ENCODE measurements at regions not wholly inside any gene's neighbourhood (a gene's known extent, or its start where the extent isn't known, plus 50 kb on each side); places are given as distances from the start of the nearest gene placed in this dataset.

DNA sequence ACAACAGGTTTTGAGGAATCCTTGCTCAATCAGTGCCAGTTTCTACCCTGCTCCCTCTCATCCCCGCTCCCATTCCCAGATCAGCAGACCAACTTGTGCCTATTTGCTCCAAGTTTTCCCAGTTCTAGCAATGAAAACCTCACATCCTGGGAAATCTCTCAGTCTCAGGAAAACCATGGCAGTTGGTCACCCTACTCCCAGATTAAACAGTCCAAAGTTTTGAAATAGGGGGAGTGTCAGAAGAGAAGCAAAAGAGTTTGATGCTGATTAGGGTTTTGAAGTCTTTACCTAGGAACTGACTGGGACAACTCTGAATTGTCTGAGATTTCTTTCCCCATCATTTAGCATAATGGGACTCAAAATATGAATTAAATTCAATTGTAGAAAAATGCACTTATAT is 95.8 kb upstream of the ARID2 start:
- Histone ChIP-seq H3K4me2 (ENCODE audit: low read length) (no peak overlapping the region), H2AFZ (ENCODE audit: low read depth, low read length) (no peak overlapping the region), H3F3A (ENCODE audit: insufficient read depth, low read length, poor library complexity, severe bottlenecking) (no peaks in the 10 kb centered on the region), H3K4me3 (ENCODE audit: low read length) (no peak overlapping the region), H3K9ac (ENCODE audit: low read length) (no peak overlapping the region), H3K27me3 (ENCODE audit: insufficient read depth, low read depth, low read length) (no peaks in the 10 kb centered on the region), H3K36me3 (ENCODE audit: insufficient read depth, low read length) (no peaks in the 10 kb centered on the region), H3K9me3 (ENCODE audit: low read length) (no peaks in the 10 kb centered on the region), H3K9me2 (ENCODE audit: insufficient read depth, low read length) (no peaks in the 10 kb centered on the region), H4K20me1 (ENCODE audit: insufficient read depth) (no peaks in the 10 kb centered on the region), H3K27ac (ENCODE audit: low read length) (no peak overlapping the region), H3K79me2 (replicated peaks; ENCODE audit: insufficient read depth, low read length) (no peaks in the 10 kb centered on the region)
- no peak for TF ChIP-seq REST (IDR thresholded peaks at IDR 0.05; ENCODE audit: borderline replicate concordance)
- TF ChIP-seq EP300 (conservative IDR thresholded peaks at IDR 0.05; ENCODE audit: poor library complexity, severe bottlenecking): no peak
- no peak for TF ChIP-seq POLR2AphosphoS5 (IDR thresholded peaks at IDR 0.05)
- no peak for TF ChIP-seq EZH2 (IDR thresholded peaks at IDR 0.05; ENCODE audit: borderline replicate concordance, insufficient read depth, low read length, poor library complexity, severe bottlenecking)
- no peak for TF ChIP-seq MXI1 (conservative IDR thresholded peaks at IDR 0.05; ENCODE audit: poor library complexity, severe bottlenecking)
- TF ChIP-seq SMC3 (conservative IDR thresholded peaks at IDR 0.05; ENCODE audit: poor library complexity): no peak
- no peak for TF ChIP-seq TAF1 (IDR thresholded peaks at IDR 0.05; ENCODE audit: low read depth)
- no peak for TF ChIP-seq RAD21 (conservative IDR thresholded peaks at IDR 0.05)

DNA sequence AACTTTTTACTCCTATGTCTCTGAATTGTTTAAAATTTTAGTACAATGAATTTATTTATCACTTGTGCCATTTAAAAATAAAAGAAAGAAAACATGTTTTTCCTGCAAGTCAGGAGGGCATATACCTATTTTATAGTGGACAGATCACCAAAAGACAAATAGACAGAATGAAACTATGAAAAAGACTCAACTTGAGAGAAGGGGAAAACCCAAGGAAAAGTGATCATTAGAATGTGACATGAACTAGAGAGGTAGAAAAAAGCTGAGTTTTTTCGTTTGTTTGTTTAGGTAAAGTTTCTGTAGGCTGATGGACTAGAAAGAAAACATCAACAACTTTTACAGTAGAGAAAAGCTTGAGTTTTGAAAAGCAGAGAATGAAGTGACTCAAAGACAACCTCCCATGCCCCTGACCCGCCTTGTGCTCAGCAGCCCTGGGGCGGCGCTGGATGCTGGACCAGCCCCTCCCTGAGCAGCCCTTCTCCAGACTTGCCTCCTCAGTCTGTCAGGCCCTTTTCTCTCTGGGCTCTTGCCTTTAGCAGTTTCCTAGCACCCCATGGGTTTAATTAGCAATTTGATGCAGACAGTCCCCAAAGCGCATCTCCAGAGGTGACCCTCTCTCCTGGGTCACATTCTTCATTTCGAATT is 95.1 kb upstream of the ARID2 start:
- no peaks in the 10 kb centered on the region for H3F3A ChIP-seq (ENCODE audit: insufficient read depth, low read length, poor library complexity, severe bottlenecking)
- no peak overlapping the region for H3K9ac ChIP-seq (ENCODE audit: low read length)
- no peak for TF ChIP-seq RAD21 (conservative IDR thresholded peaks at IDR 0.05)
- no peak for TF ChIP-seq EP300 (conservative IDR thresholded peaks at IDR 0.05; ENCODE audit: poor library complexity, severe bottlenecking)
- no peak for TF ChIP-seq EZH2 (IDR thresholded peaks at IDR 0.05; ENCODE audit: borderline replicate concordance, insufficient read depth, low read length, poor library complexity, severe bottlenecking)
- TF ChIP-seq, protein P1, sequence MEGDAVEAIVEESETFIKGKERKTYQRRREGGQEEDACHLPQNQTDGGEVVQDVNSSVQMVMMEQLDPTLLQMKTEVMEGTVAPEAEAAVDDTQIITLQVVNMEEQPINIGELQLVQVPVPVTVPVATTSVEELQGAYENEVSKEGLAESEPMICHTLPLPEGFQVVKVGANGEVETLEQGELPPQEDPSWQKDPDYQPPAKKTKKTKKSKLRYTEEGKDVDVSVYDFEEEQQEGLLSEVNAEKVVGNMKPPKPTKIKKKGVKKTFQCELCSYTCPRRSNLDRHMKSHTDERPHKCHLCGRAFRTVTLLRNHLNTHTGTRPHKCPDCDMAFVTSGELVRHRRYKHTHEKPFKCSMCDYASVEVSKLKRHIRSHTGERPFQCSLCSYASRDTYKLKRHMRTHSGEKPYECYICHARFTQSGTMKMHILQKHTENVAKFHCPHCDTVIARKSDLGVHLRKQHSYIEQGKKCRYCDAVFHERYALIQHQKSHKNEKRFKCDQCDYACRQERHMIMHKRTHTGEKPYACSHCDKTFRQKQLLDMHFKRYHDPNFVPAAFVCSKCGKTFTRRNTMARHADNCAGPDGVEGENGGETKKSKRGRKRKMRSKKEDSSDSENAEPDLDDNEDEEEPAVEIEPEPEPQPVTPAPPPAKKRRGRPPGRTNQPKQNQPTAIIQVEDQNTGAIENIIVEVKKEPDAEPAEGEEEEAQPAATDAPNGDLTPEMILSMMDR (IDR thresholded peaks at IDR 0.05; ENCODE audit: poor library complexity, severe bottlenecking): no peak
- TF ChIP-seq MXI1 (conservative IDR thresholded peaks at IDR 0.05; ENCODE audit: poor library complexity, severe bottlenecking): no peak
- no peak for TF ChIP-seq REST (IDR thresholded peaks at IDR 0.05; ENCODE audit: borderline replicate concordance)
- TF ChIP-seq SMC3 (conservative IDR thresholded peaks at IDR 0.05; ENCODE audit: poor library complexity): no peak
- no peak for TF ChIP-seq POLR2AphosphoS5 (IDR thresholded peaks at IDR 0.05)
- no peak for TF ChIP-seq TAF1 (IDR thresholded peaks at IDR 0.05; ENCODE audit: low read depth)
- H3K36me3 ChIP-seq (ENCODE audit: insufficient read depth, low read length): no peaks in the 10 kb centered on the region
- no peaks in the 10 kb centered on the region for H3K27me3 ChIP-seq (ENCODE audit: insufficient read depth, low read depth, low read length)
- no peak overlapping the region for H3K4me2 ChIP-seq (ENCODE audit: low read length)
- no peak overlapping the region for H3K4me3 ChIP-seq (ENCODE audit: low read length)
- H3K9me2 ChIP-seq (ENCODE audit: insufficient read depth, low read length): no peaks in the 10 kb centered on the region
- no peak overlapping the region for H2AFZ ChIP-seq (ENCODE audit: low read depth, low read length)
- H4K20me1 ChIP-seq (ENCODE audit: insufficient read depth): no peaks in the 10 kb centered on the region
- H3K27ac ChIP-seq (ENCODE audit: low read length): no peak overlapping the region
- H3K79me2 ChIP-seq (replicated peaks; ENCODE audit: insufficient read depth, low read length): no peaks in the 10 kb centered on the region
- no peaks in the 10 kb centered on the region for H3K9me3 ChIP-seq (ENCODE audit: low read length)

All from neural cell (in vitro differentiated cells).